ENCODE measurements at regions not wholly inside any gene's neighbourhood (a gene's known extent, or its start where the extent isn't known, plus 50 kb on each side); places are given as distances from the start of the nearest gene placed in this dataset.

- TF ChIP-seq CTCF (IDR thresholded peaks at IDR 0.05 in 2 of 3, conservative IDR thresholded peaks at IDR 0.05 in 1 of 3; ENCODE audit: borderline replicate concordance in 1 of 3, insufficient read depth in 1 of 3, low read depth in 2 of 3, low read length in 2 of 3) (no peak), EZH2 (IDR thresholded peaks at IDR 0.05) (no peak), POLR2A (IDR thresholded peaks at IDR 0.05; ENCODE audit: borderline replicate concordance, extremely low read depth, insufficient read depth, insufficient read length) (no peak), POLR2AphosphoS5 (IDR thresholded peaks at IDR 0.05; ENCODE audit: low read depth, low read length) (no peak), MAX (IDR thresholded peaks at IDR 0.05) (no peak), EGR1 (IDR thresholded peaks at IDR 0.05; ENCODE audit: low read depth) (no peak), RAD21 (IDR thresholded peaks at IDR 0.05; ENCODE audit: low read depth) (no peak), SP1 (IDR thresholded peaks at IDR 0.05; ENCODE audit: low read depth) (no peak), SRF (IDR thresholded peaks at IDR 0.05; ENCODE audit: low read depth) (no peak), YY1 (IDR thresholded peaks at IDR 0.05; ENCODE audit: extremely low read depth, insufficient replicate concordance, low read depth, low read length) (no peak), JUND (IDR thresholded peaks at IDR 0.05) (no peak), REST (IDR thresholded peaks at IDR 0.05; ENCODE audit: low read depth) (no peak)
These were observed 157.2 kb downstream of the ANKRD60 start for GRCh38 chr20:58071298-58071697.

Measured in HCT116 (cell line).